ENCODE measurements at regions not wholly inside any gene's neighbourhood (a gene's known extent, or its start where the extent isn't known, plus 50 kb on each side); places are given as distances from the start of the nearest gene placed in this dataset.

DNA sequence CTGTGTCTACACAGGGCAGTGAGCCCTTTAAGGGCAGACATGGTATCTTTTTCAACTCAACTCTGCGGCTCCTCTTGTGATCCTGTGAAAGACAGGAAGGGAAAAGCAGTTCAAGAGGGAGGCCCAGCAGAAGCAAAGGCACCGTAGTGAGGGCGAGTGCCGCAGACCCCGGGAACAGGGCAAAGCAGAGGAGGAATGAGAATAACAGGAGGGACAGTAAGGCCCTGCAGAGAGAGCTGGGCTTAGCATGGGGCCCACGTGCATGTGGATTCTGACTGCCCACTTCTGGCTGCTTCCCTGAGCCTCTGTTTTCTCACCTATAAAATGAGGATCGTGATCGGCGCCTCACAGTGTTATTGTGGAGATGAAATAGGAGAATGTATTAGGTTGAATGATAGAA, 409.3 kb downstream of the PTPRU start:
- TF ChIP-seq, protein P1, sequence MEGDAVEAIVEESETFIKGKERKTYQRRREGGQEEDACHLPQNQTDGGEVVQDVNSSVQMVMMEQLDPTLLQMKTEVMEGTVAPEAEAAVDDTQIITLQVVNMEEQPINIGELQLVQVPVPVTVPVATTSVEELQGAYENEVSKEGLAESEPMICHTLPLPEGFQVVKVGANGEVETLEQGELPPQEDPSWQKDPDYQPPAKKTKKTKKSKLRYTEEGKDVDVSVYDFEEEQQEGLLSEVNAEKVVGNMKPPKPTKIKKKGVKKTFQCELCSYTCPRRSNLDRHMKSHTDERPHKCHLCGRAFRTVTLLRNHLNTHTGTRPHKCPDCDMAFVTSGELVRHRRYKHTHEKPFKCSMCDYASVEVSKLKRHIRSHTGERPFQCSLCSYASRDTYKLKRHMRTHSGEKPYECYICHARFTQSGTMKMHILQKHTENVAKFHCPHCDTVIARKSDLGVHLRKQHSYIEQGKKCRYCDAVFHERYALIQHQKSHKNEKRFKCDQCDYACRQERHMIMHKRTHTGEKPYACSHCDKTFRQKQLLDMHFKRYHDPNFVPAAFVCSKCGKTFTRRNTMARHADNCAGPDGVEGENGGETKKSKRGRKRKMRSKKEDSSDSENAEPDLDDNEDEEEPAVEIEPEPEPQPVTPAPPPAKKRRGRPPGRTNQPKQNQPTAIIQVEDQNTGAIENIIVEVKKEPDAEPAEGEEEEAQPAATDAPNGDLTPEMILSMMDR (IDR thresholded peaks at IDR 0.05) = no peak
- no peak for TF ChIP-seq POLR2AphosphoS5 (IDR thresholded peaks at IDR 0.05)
